GM12878 (cell line): ENCODE measurements at regions not wholly inside any gene's neighbourhood (a gene's known extent, or its start where the extent isn't known, plus 50 kb on each side); places are given as distances from the start of the nearest gene placed in this dataset.
A peak's percentile ranks its signal among the peaks of the same experiment; 100 is the strongest.

ENCODE experiments used
- CBX3 ChIP-seq: fragments of 200-600 bp; sonication (generic); IDR thresholded peaks from 2 replicates; pipeline ENCODE4 v1.6.1; 2016; ENCODE audit warnings: low read depth, borderline replicate concordance
- CHD4 ChIP-seq: fragments of 200-600 bp; sonication (generic); IDR thresholded peaks from 2 replicates; pipeline ENCODE4 v1.6.1; 2016; ENCODE audit warnings: mild to moderate bottlenecking
- EED ChIP-seq: sonication (generic); IDR thresholded peaks from 2 replicates; pipeline ENCODE4 v1.6.1; 2016; ENCODE audit warnings: antibody characterized with exemption, low read depth
- EGR1 ChIP-seq, 2 experiments: IDR thresholded peaks; 1 replicate in 1 of 2; 2 replicates in 1 of 2; pipeline ENCODE4 v1.6.1; 2011 to 2012; ENCODE audit warnings: low read depth in 2 of 2, low read length in 2 of 2, borderline replicate concordance in 1 of 2, mild to moderate bottlenecking in 1 of 2, moderate library complexity in 1 of 2
- MEF2B ChIP-seq: fragments of 450-650 bp; IDR thresholded peaks from 2 replicates; pipeline ENCODE4 v1.6.1; 2018; ENCODE audit warnings: mild to moderate bottlenecking, moderate library complexity; ENCODE audit not compliant: partially characterized antibody, poor library complexity, severe bottlenecking
- MTA3 ChIP-seq: IDR thresholded peaks from 2 replicates; pipeline ENCODE4 v1.6.1; 2012; ENCODE audit warnings: low read length, inconsistent platforms, borderline replicate concordance
- PBX3 ChIP-seq: IDR thresholded peaks from 2 replicates; pipeline ENCODE4 v1.6.1; 2011; ENCODE audit warnings: mild to moderate bottlenecking, low read depth, low read length, moderate library complexity; ENCODE audit not compliant: insufficient replicate concordance
- PKNOX1 ChIP-seq: fragments of 450-650 bp; IDR thresholded peaks from 2 replicates; pipeline ENCODE4 v1.6.1; 2016; ENCODE audit warnings: mild to moderate bottlenecking
- RAD21 ChIP-seq: IDR thresholded peaks from 2 replicates; pipeline ENCODE4 v1.6.1; 2011; ENCODE audit warnings: mild to moderate bottlenecking, low read depth, low read length, moderate library complexity; ENCODE audit not compliant: insufficient read depth
- RELA ChIP-seq: fragments of 450-650 bp; IDR thresholded peaks from 2 replicates; pipeline ENCODE4 v1.8.0; 2014; ENCODE audit warnings: borderline replicate concordance; ENCODE audit not compliant: partially characterized antibody
- RFX5 ChIP-seq: IDR thresholded peaks from 2 replicates; pipeline ENCODE4 v1.6.1; 2011; ENCODE audit warnings: low read depth, low read length, improper control_type of control experiment
- SUPT20H ChIP-seq: IDR thresholded peaks from 2 replicates; pipeline ENCODE4 v1.6.1; 2011; ENCODE audit warnings: low read depth, mild to moderate bottlenecking, low read length, moderate library complexity, borderline replicate concordance; ENCODE audit not compliant: control insufficient read depth
- TBL1XR1 ChIP-seq: IDR thresholded peaks from 2 replicates; pipeline ENCODE4 v1.6.1; 2012; ENCODE audit warnings: low read depth, low read length, improper control_type of control experiment
- USF2 ChIP-seq: IDR thresholded peaks from 2 replicates; pipeline ENCODE4 v1.6.1; 2011; ENCODE audit warnings: low read depth, low read length, improper control_type of control experiment, borderline replicate concordance
- YY1 ChIP-seq: IDR thresholded peaks from 2 replicates; pipeline ENCODE4 v1.6.1; 2011; ENCODE audit warnings: low read depth, mild to moderate bottlenecking, low read length
- ZBED1 ChIP-seq: IDR thresholded peaks from 2 replicates; pipeline ENCODE4 v1.6.1; 2016; ENCODE audit warnings: borderline replicate concordance
- TF ChIP-seq, protein P1 (sequence below): fragments of 450-650 bp; IDR thresholded peaks from 2 replicates; pipeline ENCODE4 v1.6.1; 2017; ENCODE audit warnings: mild to moderate bottlenecking, moderate library complexity
- TF ChIP-seq, protein P2 (sequence below): fragments of 450-650 bp; IDR thresholded peaks from 2 replicates; pipeline ENCODE4 v1.6.1; 2018; ENCODE audit warnings: mild to moderate bottlenecking, low read depth, moderate library complexity; ENCODE audit not compliant: partially characterized antibody

GRCh38 chr1:101291562-101292380, 55.0 kb downstream of the S1PR1 start (continued):
- TF ChIP-seq RAD21 (no peak), PKNOX1 (no peak), CHD4 (no peak), CBX3 (no peak), EGR1 (IDR thresholded peaks at IDR 0.05; ENCODE audit: borderline replicate concordance in 1 of 2, low read depth in 2 of 2, low read length in 2 of 2) (no peak), MTA3 (no peak; the same call in 1 of the 2 replicates), TBL1XR1 (no peak), YY1 (no peak), RFX5 (no peak), EED (peak; percentile 93), PBX3 (no peak), ZBED1 (peak; percentile 65; the same call in 1 of the 2 replicates), MEF2B (peak; percentile 10), USF2 (no peak; the same call in 1 of the 2 replicates), SUPT20H (no peak), RELA (no peak)
- TF ChIP-seq, protein P1, sequence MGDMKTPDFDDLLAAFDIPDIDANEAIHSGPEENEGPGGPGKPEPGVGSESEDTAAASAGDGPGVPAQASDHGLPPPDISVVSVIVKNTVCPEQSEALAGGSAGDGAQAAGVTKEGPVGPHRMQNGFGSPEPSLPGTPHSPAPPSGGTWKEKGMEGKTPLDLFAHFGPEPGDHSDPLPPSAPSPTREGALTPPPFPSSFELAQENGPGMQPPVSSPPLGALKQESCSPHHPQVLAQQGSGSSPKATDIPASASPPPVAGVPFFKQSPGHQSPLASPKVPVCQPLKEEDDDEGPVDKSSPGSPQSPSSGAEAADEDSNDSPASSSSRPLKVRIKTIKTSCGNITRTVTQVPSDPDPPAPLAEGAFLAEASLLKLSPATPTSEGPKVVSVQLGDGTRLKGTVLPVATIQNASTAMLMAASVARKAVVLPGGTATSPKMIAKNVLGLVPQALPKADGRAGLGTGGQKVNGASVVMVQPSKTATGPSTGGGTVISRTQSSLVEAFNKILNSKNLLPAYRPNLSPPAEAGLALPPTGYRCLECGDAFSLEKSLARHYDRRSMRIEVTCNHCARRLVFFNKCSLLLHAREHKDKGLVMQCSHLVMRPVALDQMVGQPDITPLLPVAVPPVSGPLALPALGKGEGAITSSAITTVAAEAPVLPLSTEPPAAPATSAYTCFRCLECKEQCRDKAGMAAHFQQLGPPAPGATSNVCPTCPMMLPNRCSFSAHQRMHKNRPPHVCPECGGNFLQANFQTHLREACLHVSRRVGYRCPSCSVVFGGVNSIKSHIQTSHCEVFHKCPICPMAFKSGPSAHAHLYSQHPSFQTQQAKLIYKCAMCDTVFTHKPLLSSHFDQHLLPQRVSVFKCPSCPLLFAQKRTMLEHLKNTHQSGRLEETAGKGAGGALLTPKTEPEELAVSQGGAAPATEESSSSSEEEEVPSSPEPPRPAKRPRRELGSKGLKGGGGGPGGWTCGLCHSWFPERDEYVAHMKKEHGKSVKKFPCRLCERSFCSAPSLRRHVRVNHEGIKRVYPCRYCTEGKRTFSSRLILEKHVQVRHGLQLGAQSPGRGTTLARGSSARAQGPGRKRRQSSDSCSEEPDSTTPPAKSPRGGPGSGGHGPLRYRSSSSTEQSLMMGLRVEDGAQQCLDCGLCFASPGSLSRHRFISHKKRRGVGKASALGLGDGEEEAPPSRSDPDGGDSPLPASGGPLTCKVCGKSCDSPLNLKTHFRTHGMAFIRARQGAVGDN: no peak
- TF ChIP-seq, protein P2, sequence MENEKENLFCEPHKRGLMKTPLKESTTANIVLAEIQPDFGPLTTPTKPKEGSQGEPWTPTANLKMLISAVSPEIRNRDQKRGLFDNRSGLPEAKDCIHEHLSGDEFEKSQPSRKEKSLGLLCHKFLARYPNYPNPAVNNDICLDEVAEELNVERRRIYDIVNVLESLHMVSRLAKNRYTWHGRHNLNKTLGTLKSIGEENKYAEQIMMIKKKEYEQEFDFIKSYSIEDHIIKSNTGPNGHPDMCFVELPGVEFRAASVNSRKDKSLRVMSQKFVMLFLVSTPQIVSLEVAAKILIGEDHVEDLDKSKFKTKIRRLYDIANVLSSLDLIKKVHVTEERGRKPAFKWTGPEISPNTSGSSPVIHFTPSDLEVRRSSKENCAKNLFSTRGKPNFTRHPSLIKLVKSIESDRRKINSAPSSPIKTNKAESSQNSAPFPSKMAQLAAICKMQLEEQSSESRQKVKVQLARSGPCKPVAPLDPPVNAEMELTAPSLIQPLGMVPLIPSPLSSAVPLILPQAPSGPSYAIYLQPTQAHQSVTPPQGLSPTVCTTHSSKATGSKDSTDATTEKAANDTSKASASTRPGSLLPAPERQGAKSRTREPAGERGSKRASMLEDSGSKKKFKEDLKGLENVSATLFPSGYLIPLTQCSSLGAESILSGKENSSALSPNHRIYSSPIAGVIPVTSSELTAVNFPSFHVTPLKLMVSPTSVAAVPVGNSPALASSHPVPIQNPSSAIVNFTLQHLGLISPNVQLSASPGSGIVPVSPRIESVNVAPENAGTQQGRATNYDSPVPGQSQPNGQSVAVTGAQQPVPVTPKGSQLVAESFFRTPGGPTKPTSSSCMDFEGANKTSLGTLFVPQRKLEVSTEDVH: no peak
